IMR-90 (cell line): ENCODE measurements at regions not wholly inside any gene's neighbourhood (a gene's known extent, or its start where the extent isn't known, plus 50 kb on each side); places are given as distances from the start of the nearest gene placed in this dataset.

Experiments
- CEBPB ChIP-seq: IDR thresholded peaks from 2 replicates; pipeline ENCODE4 v1.6.1; 2012; ENCODE audit warnings: low read depth, low read length, improper control_type of control experiment
- MAFK ChIP-seq: IDR thresholded peaks from 2 replicates; pipeline ENCODE4 v1.6.1; 2012; ENCODE audit warnings: low read depth, low read length, improper control_type of control experiment
- MAZ ChIP-seq: IDR thresholded peaks from 2 replicates; pipeline ENCODE4 v1.6.1; 2012; ENCODE audit warnings: low read depth, mild to moderate bottlenecking, low read length, improper control_type of control experiment, moderate library complexity, borderline replicate concordance
- MXI1 ChIP-seq: IDR thresholded peaks from 2 replicates; pipeline ENCODE4 v1.6.1; 2012; ENCODE audit warnings: low read depth, mild to moderate bottlenecking, low read length, moderate library complexity, borderline replicate concordance
- NFE2L2 ChIP-seq: fragments of 150-350 bp; IDR thresholded peaks from 2 replicates; pipeline ENCODE4 v1.6.1; 2016; ENCODE audit warnings: low read depth, mild to moderate bottlenecking, low read length
- POLR2A ChIP-seq: IDR thresholded peaks from 2 replicates; pipeline ENCODE4 v1.6.1; 2012; ENCODE audit warnings: mild to moderate bottlenecking, low read depth, low read length
- RCOR1 ChIP-seq: IDR thresholded peaks from 2 replicates; pipeline ENCODE4 v1.6.1; 2012; ENCODE audit warnings: mild to moderate bottlenecking, low read length, improper control_type of control experiment; ENCODE audit not compliant: insufficient replicate concordance
- RFX5 ChIP-seq: IDR thresholded peaks from 2 replicates; pipeline ENCODE4 v1.8.0; 2012; ENCODE audit warnings: low read depth, mild to moderate bottlenecking, low read length, moderate library complexity
- SMC3 ChIP-seq: fragments of 150-350 bp; IDR thresholded peaks from 2 replicates; pipeline ENCODE4 v1.6.1; 2016; ENCODE audit warnings: low read depth, mild to moderate bottlenecking, antibody characterized with exemption, low read length, moderate library complexity
- TF ChIP-seq, protein P1 (sequence below): conservative IDR thresholded peaks from 2 replicates; pipeline ENCODE4 v1.5.1; 2012; ENCODE audit warnings: mild to moderate bottlenecking, low read depth, low read length, improper control_type of control experiment
- TF ChIP-seq, protein P2 (sequence below): fragments of 150-350 bp; IDR thresholded peaks from 2 replicates; pipeline ENCODE4 v1.6.1; 2017; ENCODE audit warnings: mild to moderate bottlenecking, antibody characterized with exemption, low read length, low read depth
- TF ChIP-seq, protein P3 (sequence below): fragments of 150-350 bp; IDR thresholded peaks from 2 replicates; pipeline ENCODE4 v1.6.1; 2016; ENCODE audit warnings: low read depth, mild to moderate bottlenecking, low read length, moderate library complexity, borderline replicate concordance

DNA sequence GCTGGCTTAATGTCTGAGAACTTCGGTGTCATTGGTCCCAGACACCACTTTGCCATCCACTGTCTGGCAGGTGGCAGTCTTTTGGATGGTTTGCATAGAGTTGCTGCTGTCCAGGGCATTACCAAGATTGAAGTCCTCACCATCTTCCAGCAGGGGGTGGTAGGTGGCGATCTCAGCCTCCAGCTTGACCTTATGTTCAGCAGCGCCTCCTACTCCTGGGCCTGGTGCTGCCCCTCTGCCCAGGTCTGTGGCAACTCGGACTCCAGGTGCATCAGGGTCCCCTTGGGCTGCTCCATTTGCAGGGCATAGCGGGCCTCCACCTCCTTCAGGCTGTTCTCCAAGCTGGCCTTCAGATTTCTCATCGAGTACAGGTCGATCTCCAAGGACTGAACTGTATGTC is 573.3 kb upstream of the NCAM2 start:
- TF ChIP-seq, protein P1, sequence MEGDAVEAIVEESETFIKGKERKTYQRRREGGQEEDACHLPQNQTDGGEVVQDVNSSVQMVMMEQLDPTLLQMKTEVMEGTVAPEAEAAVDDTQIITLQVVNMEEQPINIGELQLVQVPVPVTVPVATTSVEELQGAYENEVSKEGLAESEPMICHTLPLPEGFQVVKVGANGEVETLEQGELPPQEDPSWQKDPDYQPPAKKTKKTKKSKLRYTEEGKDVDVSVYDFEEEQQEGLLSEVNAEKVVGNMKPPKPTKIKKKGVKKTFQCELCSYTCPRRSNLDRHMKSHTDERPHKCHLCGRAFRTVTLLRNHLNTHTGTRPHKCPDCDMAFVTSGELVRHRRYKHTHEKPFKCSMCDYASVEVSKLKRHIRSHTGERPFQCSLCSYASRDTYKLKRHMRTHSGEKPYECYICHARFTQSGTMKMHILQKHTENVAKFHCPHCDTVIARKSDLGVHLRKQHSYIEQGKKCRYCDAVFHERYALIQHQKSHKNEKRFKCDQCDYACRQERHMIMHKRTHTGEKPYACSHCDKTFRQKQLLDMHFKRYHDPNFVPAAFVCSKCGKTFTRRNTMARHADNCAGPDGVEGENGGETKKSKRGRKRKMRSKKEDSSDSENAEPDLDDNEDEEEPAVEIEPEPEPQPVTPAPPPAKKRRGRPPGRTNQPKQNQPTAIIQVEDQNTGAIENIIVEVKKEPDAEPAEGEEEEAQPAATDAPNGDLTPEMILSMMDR, result no peak
- TF ChIP-seq MAZ, result no peak
- no peak for TF ChIP-seq MAFK
- TF ChIP-seq, protein P2, sequence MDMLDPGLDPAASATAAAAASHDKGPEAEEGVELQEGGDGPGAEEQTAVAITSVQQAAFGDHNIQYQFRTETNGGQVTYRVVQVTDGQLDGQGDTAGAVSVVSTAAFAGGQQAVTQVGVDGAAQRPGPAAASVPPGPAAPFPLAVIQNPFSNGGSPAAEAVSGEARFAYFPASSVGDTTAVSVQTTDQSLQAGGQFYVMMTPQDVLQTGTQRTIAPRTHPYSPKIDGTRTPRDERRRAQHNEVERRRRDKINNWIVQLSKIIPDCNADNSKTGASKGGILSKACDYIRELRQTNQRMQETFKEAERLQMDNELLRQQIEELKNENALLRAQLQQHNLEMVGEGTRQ, result no peak
- TF ChIP-seq RFX5, result no peak
- no peak for TF ChIP-seq POLR2A
- TF ChIP-seq, protein P3, sequence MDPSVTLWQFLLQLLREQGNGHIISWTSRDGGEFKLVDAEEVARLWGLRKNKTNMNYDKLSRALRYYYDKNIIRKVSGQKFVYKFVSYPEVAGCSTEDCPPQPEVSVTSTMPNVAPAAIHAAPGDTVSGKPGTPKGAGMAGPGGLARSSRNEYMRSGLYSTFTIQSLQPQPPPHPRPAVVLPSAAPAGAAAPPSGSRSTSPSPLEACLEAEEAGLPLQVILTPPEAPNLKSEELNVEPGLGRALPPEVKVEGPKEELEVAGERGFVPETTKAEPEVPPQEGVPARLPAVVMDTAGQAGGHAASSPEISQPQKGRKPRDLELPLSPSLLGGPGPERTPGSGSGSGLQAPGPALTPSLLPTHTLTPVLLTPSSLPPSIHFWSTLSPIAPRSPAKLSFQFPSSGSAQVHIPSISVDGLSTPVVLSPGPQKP, result no peak
- no peak for TF ChIP-seq RCOR1
- no peak for TF ChIP-seq CEBPB
- no peak for TF ChIP-seq SMC3
- TF ChIP-seq MXI1, result no peak
- no peak for TF ChIP-seq NFE2L2
